GM18508 (cell line): ENCODE measurements at regions not wholly inside any gene's neighbourhood (a gene's known extent, or its start where the extent isn't known, plus 50 kb on each side); places are given as distances from the start of the nearest gene placed in this dataset.
A peak's percentile ranks its signal among the peaks of the same experiment; 100 is the strongest.

Experiments used
- ATAC-seq: cut with Tn5 transposase; IDR thresholded peaks from one replicate; pipeline ENCODE4 v1.9.1; 2021; ENCODE audit warnings: moderate number of reproducible peaks; ENCODE audit not compliant: insufficient read depth, unreplicated experiment

DNA sequence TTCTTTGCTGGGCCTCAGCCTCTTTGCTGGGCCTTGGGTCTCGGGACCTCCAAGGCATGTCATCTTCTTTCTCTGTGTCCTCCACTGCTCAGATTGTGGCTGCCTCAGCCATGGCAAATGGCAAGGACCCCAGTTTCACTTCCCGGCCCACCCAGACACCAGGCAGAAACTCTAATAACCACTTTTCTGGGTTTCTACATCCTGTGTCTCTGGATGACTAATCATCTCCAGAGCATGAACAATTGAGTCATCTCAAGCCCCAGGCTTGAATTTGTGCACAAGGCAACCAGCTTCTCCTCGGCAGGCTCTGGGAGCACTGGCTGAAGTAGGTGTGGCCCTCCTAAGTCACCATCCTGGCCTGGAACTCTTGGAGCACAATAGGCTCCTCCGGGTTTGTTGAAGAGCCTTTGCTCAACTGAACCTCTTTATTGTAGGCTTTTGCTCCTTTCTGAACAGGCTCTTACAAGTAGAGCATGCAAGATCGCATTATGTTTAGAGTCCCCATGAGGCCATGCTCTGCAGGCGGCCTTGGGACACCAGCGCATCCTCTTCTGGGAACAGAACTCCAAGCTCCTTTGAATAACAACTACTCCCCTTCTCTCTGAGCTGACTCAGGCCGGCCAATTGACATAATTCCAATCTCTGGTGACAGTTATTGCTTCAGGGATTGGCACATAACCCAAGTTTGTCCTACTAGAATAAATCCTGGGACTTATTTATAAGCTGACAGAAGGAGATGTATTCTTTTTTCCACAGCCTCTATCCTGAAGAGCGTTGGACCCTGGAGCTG, 218.1 kb downstream of the WDR11 start:
- ATAC-seq, result peak; percentile 87

- no peak for ATAC-seq
These were observed 219.3 kb downstream of the WDR11 start for GRCh38 chr10:121070275-121071070.

DNA sequence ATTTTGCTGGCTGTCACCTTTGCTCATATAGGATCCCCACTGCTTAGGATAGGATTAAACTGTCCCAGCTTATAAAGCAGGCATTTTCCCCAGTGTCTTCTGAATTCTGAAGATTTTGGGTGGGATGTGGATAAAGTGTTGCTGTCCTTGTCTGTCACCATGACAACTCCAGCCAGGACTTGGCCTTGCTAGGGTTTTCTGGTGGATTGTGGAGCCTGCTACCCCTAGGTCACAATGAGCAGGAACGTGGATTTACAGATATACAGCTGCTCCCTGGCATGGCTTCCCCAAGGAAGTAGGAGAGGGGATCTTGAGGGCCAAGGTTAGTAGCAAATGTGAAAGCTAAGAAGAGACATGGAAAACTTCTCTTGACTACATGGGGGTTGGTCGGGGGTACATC, 220.7 kb downstream of the WDR11 start:
- no peak for ATAC-seq

DNA sequence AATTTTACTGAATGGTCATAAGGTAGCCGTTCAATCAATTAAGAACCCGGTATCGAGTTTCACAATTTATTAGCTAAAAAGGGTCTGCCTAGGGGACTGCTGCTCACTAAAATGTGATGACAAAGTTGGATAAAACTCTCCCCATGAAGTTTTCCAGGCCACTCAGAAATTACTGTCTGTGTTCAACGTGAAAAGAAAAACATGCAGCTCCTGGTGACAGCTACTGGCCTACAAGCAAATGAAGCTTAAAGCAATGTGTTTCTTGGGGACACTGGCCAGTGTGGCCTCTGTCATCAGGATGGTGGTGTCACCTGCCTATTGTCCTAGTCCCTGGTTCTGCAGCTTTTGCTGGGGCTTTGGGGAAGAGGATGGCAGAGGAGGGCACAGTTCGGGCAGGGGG, 222.6 kb downstream of the WDR11 start:
- ATAC-seq, result no peak

DNA sequence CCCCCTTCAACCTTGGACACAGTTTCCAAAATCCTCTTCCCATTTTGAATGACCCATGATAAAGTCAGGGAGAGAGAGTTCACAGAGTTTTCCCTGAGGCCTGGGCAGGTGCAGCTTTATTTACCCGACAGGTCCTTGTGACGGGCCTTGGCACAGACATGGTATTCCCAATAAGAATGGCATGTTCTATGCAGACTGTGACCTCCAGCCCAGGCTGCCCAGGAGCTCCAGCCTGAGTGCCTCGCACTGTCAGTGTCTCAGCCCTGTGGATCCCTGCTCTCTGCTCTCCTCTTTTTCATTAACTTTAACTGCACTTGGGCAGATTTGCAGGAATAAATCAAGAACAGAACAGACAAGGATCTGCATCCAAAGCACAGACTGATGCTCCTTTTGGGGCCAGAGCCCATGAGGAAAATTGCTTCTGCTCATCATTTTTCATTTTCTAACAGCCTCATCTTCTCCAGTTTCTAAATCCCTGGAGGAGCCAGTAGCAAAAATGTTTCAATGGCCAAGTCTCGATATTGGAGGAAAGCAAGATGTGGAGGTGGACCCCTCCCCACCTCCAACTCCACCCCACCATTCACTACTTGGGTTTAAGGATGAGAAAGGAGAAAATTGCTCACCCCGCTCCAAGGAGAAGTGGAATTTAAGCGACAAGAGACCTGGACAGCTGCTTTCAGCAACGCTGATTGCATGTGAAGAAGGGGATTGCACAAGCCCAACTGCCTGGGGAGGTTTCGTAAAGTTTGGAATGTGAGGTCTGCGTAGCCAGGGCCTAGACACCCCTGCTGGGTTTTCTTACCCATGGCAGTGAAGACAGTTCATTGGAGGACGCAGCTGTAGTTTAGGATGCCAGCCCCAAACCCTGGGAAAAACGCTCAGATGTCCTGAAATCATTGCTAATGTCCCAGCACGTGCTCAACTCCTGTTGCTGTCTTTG, 225.9 kb downstream of the WDR11 start:
- no peak for ATAC-seq

GRCh38 chr10:121078036-121078435, 226.9 kb downstream of the WDR11 start:
- no peak for ATAC-seq

- no peak for ATAC-seq
These were observed 227.5 kb downstream of the WDR11 start for GRCh38 chr10:121078672-121079102.

DNA sequence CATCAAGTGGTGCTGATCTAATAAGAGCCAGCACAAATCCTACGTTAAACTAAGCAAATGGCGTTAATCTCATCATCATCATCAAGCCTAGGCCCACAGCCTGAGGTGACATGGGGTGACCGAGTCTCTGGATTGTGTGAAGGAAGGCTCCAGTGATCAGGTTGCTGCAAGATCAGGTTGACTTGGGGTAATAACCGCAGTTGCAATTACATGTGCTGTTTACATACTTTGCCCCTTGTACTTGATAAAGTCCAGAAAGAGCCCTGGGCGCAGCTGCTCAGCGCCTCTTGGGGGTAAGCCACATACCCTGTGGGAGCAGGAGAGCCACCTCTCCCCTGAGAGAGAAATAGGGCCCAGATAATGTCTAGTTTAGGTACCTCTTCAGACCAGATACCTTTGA, 228.1 kb downstream of the WDR11 start:
- no peak for ATAC-seq

DNA sequence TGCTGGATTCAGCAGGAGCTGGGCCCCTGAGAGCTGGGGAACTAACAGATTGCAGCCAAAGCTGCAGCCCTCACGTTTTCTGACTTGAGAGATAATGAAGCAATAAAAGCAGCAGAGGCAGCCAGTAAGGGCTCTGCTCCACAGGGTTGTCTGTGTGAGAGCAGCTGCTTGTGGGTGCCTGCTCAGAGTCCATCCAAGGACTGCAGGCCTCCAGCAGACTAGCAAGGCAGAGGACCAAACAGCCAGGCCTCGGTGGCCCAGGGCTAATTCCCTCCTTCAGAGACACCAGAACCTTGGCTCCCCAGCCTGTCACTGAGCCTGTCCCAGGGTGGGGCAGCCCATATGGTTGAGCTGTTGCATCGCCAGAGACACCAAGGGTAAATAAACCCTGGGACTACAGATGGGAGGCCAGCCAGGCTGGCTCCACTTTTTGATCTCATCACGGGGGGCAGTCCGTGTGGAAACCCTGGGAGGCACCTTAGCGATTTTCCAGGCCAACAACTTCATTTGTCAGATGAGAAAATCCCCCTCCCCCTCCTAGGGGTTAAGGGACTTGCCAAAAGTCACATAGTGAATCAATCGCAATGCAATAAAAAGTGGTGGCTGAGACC, 229.2 kb downstream of the WDR11 start:
- ATAC-seq, result no peak

DNA sequence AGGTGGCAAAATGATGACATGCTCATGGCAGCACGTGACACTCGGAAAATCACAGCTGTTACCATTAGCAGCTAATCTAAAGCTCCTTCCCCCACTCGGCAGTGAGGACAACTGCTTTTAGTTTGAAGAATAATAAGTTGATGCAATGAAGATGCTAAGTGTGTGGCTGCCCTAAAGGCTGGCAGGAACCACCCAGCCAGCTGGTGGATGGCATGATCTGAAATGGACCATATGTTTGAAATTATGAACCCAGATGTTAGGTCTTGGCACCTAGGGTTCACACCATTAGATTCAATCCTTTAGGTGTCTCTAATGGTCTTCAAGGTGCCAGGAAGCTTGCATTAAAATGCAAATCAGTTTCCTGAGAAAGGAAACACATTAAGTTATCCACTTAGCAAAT, 230.1 kb downstream of the WDR11 start:
- no peak for ATAC-seq

DNA sequence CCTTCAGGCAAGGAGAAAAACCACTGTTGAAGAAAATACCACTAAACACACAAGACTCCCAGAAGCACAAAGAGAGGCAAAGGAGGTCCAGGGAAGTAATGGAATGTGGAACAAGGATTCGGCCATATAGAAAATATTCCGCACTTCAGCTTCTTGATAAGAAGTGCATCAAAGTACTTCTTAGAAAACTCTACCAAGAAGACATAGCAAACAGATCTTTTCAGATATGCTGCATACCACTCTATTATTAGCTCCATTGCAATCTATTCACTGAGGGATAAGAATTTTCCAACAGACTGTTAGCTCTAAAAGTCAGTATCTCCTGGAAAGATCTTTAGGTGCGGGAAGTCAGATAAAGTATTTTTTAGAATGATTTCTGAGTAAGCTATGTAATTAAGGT, 231.8 kb downstream of the WDR11 start:
- ATAC-seq, result no peak

DNA sequence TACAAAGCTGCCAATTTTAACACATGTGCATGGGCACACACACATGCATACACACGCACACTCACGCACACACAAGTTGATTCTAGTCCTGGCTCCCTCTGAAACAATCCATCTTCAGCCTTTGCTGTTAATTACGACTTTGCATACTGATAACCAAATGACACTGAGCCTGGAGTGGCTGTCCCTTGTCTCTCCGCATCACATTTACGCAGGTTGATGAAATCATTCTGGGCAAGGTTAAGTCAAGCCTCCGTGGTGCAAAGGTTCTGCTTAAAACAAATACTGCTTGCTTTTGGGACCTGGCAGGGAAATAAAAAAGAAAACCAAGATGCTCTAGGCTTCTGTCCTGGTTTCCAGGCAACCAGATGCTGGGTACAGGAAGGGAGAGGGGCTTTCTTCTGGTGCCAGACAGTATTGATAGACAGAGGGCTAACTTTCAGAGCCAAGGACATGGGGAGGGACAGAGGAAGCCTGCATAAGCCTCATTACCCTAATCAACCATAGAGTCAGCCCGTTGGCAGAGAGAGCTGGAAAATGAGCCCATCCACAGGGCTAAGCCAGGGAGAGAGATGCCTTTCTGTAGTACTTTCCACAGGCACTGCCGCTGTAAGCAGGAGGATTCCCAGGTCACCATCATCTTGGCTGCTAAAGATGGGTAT, 233.0 kb downstream of the WDR11 start:
- ATAC-seq, result no peak

GRCh38 chr10:121084675-121085070, 233.5 kb downstream of the WDR11 start:
- no peak for ATAC-seq

DNA sequence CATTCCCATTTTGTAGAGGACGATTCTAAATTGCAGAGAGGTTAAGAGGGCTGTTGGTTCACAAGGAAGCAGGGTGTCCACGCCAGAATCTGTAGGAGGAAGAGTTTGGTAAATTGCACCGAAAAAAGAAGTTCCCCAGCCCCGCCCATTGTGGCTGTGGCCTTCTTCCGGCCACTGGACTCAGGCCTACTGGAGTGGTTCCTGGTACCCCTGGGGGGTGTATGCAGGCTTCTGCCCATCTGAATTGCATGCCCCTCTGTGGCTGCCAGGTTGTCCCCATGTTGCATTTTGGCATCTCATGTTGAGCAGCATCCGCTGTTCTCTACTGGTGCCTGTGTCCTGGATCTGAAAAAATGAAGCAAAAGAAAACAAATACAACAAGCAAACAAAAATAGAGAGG, 234.2 kb downstream of the WDR11 start:
- no peak for ATAC-seq

- no peak for ATAC-seq
These were observed 236.0 kb downstream of the WDR11 start for GRCh38 chr10:121087129-121087528.

DNA sequence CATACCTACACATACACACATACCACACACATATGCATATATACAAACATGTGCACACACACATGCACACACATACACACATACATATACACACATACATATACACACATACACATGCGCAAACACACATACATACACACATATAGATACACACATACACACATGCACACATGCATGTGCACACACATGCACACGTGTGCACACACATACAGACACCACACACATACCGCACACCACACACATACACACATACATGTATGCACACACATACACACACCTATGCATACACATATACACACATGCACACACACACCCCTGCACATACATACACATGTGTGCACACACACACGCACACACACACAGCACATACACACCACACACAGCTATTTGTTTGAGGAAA, 236.5 kb downstream of the WDR11 start:
- no peak for ATAC-seq

GRCh38 chr10:121088524-121088923, 237.4 kb downstream of the WDR11 start:
- no peak for ATAC-seq

DNA sequence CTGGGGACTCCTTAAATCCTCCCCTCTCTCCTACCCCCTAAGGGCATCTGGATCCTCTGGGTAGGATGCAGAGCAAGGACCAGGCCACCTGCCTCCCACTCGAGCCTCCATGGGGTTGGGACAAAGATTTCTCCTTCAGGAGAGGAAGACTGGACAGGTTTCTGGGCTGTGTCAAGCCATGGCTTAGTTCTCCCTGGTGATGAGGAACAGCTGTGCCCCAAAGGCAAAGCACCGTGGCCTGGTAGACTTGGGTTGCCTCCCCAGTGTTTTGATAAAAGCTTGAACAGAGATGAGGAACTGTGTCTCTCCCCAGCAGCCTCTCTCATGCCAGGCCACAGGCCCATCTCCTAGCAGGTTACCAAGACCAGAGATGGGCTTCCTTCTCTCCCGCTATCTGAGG, 238.3 kb downstream of the WDR11 start:
- no peak for ATAC-seq

DNA sequence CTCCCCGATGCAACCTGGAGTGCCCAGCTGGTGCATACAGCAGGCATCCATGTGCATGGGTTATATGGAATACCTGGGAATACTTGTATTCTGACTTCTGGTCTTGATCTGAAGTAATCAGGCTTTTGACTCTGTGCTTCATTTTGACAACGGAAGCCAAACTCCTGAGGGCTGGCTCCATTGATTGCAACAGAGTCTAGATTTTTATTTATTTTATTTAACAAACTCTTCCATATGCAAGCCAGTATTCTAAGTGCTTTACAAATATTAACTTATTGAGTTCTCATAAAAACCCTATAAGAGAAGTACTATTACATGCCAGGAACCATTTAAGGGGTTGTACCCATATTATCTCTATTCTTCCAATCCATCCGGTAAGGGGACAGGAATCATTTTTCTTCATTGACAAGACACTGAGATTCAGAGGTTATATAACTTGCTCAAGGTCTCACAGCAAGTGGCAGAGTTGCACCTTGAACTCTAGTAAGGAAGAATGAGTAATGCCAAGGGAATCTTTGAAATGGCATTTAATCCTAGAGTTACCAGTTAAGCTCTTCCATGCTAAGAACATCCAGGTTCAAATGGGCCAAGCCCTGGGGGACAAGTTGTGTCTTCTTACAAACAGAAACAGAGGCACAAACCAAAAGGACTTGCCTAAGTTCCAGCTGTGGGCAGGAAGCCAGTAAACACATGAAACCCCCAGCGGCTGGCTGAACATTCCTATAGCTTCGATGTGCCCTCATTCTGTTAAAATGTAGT, 241.0 kb downstream of the WDR11 start:
- ATAC-seq, result no peak
